CD4-positive, alpha-beta T cell treated with Interferon gamma for 1 hour (primary cell): ENCODE measurements at regions not wholly inside any gene's neighbourhood (a gene's known extent, or its start where the extent isn't known, plus 50 kb on each side); places are given as distances from the start of the nearest gene placed in this dataset.

Experiments used
- DNase-seq: peaks from one replicate; pipeline ENCODE4 v3.0.0-alpha.2; 2020

DNA sequence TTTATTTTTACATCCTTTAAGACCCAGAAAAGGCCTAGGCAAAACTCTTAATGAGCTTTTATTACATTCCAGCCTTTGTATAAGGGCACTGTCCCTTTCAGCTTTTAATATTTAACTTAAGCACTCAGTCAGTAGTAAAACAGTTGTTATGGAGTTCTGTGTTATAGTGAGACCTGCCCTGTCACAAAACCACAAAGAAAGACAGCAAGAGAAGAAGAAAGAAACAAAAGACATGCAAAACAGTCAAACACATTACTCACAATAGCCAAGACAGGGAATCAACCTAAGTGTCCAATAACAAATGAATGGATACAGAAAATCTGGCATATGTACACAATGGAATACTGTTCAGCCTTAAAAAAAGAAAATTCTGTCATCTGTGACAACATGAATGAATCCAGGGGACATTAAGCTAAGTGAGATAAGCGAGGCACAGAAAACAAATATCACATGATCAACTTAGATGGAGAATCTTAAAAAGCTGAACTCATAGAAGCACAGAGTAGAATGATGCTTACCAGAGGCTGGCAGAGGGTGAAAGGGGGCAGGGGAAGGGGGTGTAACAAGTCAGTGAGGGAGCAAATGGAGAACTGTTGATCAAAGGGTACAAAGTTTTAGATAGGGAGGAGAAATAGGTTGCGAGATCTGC, 63.8 kb upstream of the CCNG1 start:
- no peak for DNase-seq

DNA sequence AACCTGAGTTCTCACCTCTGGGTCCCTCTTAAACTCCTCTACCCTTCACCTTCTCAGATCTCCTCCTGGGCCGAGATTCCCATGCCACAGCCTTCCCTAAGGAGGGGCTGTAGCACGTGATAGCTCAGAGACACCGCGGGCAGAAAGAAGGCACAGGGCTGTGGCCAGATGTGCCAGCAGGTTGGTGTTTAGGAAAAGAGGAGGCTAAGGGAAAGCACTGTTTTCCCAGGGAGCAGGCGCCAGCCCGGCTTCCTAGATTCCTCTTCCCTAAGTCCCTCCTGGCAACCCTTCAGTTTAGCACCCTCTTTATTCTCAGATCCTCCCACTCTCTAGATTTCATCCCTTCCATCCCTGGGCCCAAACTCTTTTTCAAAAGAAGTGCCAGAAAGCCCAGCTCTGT, 59.4 kb upstream of the CCNG1 start:
- DNase-seq, result no peak

DNA sequence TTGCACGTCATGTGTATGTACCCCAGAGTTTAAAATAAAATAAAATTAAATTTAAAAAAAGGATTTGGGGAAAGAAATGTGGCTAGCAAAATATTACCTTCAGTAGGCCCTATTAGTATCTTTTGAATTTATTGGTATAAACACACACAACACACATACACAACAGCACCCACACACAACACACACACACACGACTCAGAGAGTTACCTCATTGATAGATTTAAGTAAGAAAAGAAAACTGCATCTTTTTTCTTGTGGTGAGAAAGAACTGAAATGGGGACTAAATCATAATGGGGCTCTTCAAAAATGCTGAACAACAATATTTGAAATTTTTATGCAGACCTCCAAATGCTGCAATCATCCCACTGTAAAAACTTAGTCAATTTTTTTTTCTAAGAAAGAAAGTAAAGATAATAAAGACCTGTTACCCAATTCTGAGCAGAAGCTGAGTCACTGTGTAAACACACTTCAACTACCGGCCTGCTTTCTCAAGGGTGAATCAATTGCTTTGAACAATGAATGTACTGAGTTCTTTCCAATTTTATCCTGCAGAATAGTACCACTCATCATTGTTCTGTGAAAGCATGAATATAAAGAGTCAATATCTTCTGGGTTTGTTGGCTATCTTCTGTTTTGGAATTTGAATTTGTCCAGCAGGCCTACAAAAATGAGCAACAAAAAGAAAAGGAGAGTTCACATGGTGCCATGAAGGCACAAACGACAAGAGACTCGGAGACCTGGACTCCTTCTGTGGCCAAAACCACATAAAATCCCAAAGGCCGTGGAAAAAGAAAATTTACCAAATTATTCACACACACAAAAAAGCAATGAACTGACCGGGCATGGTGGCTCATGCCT, 57.9 kb upstream of the CCNG1 start:
- DNase-seq, result no peak

DNA sequence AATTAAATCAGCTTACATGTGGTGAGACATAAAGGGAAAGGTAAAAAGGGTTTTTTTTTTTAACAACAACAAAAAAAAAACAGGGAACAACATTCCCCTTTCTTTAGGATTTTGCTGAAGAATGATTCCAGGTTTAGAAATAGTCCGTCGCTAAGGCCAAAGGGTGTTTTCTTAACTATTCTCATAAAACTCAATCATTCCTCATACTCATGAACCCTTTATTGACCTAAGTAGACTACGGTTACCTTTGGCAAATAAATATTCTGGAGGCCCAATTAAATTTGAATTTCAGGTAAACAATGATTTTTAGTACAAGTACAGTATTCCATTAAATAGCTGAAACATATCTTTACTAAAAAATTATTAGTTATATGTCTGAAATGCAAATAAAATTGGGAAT, 55.6 kb upstream of the CCNG1 start:
- DNase-seq, result no peak

DNA sequence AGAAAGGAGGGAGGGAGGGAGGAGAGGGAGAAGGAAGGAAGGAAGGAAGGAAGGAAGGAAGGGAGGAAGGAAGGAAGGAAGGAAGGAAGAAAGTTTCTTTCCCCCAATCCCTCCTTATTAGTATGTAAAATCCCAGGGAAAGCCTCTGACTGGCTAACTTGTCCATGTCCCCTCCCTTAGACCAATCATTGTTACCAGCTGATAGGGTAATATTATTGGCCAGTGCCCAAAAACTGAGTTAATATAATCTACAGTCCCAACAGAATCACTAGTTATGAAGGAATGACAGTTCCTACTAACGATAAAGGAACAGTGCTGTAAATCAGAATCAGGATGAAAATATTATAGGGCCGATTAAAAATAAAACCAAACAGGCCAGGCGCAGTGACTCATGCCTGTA, 53.6 kb upstream of the CCNG1 start:
- DNase-seq, result no peak

DNA sequence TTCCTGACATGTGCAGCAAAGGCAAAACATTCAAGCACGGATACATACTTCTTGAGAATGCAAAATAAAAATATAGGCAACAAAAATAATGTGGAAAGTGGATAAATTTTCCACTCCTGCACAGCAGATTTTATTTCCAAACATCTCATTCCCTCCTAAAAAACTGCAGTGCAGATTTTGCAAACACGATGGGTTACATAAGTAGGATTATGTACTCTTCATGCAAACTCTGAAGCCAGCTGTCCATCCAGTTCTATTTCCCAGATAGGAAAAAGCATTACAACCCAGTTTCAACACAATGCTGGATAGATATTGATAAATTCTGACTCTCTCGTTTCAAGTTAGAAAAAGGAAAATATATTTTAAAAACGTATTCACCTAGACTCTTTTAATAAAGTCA, 52.7 kb upstream of the CCNG1 start:
- DNase-seq, result no peak

DNA sequence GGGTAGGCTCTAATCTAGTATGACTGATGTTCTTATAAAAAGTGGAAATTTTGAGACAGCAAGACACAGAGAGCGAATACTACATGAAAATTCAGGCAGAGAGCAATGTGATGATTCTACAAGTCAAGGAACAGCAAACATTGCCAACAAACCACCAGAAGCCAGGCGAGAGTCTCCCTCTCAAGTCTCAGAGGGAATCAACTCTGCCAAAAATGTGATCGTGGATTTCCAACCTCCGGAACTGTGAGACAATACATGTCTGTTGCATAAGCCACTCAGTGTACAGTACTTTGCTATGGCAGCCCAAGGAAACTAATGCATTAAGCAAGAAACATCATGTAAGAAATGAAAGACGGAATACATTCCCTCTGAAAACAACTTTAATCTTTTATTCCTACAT, 52.1 kb upstream of the CCNG1 start:
- DNase-seq, result no peak

DNA sequence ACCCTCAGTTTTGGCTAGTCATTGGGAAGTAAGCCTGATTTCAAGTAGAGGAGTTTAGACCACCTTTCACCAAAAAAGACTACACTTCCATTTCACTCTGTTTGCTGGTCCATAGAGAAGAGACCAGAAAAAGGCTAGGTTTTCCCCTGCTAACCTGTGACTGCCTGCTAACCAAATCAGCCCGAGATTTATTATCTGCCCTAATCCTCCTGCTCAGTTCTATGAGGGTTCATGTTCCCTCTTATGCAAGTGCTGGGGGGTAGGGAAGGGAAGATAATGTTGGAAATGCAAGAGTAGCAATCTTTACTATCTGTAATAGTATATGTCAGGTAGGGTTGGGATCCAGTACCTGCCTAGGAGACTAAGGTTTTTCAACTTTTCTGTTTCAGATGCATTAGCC, 51.6 kb upstream of the CCNG1 start:
- no peak for DNase-seq

DNA sequence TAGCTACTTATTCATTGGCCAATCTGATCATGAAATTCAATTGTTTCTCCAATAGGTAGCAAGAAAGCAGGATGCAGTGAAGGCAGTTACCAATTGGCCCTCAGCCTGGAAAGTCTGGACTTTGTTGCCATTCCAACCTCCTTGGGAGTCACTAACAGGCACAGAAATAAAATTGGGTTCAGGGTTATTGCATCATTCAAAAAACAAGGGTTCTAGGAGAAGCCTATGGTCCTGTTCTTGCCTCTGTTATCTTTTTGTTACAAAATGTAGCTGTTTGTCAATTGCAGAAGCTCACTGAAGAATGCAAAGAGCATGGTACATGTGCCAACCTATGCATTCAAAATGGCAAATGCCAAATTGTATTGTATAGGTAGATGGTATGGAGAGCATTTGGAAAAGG, 51.0 kb upstream of the CCNG1 start:
- DNase-seq, result no peak

DNA sequence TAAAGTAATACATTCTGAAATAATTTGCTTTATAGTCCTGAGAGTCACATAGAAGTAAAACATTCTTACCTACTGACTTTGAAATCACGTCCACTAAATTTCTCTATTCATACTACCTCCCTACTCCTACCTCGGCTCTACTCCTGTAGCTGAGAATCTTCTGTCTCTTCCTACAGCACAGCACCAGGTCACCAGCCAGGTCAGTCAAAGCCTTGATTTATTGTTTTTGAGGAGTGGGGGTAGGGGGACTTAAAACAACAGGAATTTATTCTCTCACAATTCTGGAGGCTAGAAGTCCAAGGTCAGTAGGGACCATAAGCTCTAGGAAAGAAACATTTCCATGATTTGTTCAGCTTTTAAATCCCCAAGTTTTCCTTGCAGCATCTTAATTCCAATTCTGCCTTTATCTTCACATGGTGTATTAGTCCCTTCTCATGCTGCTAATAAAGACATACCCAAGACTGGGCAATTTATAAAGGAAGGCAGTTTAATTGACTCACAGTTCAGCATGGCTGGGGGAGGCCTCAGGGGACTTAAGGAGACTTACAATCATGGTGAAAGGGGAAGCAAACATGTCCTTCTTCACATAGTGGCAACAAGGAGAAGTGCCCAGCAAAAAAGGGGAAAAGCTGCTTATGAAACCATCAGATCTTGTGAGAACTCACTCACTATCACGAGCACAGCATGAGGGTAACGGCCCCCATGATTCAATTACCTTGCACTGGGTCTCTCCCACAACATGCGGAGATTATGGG, 49.6 kb upstream of the CCNG1 start:
- DNase-seq, result no peak
